ENCODE measurements at regions not wholly inside any gene's neighbourhood (a gene's known extent, or its start where the extent isn't known, plus 50 kb on each side); places are given as distances from the start of the nearest gene placed in this dataset.

DNA sequence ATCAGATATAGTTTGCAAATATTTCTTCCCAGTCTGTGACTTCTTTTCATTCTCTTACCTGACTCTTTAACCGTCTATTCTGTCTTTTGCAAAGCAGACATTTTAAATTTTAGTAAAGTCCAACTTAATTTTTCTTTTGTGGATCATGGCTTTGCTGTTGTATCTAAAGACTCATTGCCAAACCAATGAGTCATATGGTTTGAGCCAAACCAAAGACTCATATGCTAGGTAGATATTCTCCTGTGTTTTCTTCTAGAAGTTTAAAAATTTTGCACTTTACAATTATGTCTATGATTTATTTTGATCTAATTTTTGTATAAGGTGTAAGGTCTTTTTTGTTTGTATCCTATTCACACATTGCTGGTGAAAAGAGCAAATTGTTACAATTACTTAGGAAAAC is 446.8 kb downstream of the ANKRD50 start:
- TF ChIP-seq, protein P1, sequence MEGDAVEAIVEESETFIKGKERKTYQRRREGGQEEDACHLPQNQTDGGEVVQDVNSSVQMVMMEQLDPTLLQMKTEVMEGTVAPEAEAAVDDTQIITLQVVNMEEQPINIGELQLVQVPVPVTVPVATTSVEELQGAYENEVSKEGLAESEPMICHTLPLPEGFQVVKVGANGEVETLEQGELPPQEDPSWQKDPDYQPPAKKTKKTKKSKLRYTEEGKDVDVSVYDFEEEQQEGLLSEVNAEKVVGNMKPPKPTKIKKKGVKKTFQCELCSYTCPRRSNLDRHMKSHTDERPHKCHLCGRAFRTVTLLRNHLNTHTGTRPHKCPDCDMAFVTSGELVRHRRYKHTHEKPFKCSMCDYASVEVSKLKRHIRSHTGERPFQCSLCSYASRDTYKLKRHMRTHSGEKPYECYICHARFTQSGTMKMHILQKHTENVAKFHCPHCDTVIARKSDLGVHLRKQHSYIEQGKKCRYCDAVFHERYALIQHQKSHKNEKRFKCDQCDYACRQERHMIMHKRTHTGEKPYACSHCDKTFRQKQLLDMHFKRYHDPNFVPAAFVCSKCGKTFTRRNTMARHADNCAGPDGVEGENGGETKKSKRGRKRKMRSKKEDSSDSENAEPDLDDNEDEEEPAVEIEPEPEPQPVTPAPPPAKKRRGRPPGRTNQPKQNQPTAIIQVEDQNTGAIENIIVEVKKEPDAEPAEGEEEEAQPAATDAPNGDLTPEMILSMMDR (conservative IDR thresholded peaks at IDR 0.05 in 1 of 2, IDR thresholded peaks at IDR 0.05 in 1 of 2; ENCODE audit: extremely low read depth in 1 of 2, insufficient read depth in 1 of 2, low read depth in 1 of 2, low read length in 2 of 2): no peak
- TF ChIP-seq EZH2 (IDR thresholded peaks at IDR 0.05; ENCODE audit: borderline replicate concordance, low read length): no peak
